ENCODE measurements at regions not wholly inside any gene's neighbourhood (a gene's known extent, or its start where the extent isn't known, plus 50 kb on each side); places are given as distances from the start of the nearest gene placed in this dataset.

DNA sequence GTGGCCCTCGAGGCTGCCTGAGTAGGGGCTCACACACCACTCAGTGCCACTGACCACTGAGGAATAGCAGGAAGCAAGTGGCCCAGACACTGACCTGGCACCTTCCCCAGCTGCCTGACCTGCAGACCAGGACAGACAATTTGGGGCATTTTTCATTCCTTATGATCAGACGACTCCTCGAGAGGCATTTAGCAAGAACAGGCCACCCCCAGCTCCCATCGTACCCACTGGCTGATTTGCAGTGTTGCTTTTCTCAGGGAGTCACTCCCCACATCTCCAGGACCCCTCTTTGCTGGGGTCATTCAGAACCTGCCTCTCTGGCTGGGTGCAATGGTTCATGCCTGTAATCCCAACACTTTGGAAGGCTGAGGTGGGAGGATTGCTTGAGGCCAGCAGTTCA lies 185.7 kb downstream of the HAUS1 start:
- ChIA-PET CTCF (interaction anchor here (4.7 kb wide), 1 partner anchor 9 kb away, joined by 32 read pairs; no protein-coding TSS in a partner anchor), POLR2A (no interaction called here)
- TF ChIP-seq, protein P1, sequence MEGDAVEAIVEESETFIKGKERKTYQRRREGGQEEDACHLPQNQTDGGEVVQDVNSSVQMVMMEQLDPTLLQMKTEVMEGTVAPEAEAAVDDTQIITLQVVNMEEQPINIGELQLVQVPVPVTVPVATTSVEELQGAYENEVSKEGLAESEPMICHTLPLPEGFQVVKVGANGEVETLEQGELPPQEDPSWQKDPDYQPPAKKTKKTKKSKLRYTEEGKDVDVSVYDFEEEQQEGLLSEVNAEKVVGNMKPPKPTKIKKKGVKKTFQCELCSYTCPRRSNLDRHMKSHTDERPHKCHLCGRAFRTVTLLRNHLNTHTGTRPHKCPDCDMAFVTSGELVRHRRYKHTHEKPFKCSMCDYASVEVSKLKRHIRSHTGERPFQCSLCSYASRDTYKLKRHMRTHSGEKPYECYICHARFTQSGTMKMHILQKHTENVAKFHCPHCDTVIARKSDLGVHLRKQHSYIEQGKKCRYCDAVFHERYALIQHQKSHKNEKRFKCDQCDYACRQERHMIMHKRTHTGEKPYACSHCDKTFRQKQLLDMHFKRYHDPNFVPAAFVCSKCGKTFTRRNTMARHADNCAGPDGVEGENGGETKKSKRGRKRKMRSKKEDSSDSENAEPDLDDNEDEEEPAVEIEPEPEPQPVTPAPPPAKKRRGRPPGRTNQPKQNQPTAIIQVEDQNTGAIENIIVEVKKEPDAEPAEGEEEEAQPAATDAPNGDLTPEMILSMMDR (IDR thresholded peaks at IDR 0.05; ENCODE audit: insufficient read depth, low read length, missing control alignments): no peak
- DNase-seq (ENCODE audit: low read depth, low spot score): no peak
- H3K4me3 ChIP-seq (ENCODE audit: low read depth, low read length): no peak overlapping the region

DNA sequence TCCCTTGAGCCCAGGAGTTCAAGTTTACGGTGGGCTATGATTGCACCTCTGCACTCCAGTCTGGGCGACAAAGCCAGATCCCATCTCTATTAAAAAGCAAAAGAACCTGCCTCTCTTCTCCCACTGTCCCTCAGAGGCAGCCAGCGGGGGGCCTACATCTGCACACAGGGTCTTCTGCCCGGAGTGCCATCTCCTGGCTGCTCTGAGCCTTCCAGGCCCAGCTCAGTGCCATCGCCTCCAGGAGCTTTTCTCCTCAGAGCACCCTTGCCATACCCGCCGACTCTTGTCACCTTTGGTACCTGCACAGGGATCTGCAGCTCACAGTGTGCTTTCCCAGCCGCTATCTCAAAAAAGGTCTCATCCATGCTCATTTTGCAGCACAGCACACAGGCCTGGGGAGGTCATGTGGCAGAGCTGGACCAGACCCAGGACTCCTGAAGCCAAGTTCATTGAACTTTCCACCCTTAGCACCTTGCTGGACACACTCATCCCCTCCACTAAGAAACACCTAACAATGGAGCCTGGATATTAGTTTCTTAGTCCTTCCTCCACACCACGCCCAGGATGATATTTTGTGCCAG lies 186.3 kb downstream of the HAUS1 start:
- CTCF ChIA-PET: interaction anchor here (4.7 kb wide), 1 partner anchor 9 kb away, joined by 32 read pairs; no protein-coding TSS in a partner anchor
- DNase-seq (ENCODE audit: low read depth, low spot score): no peak
- H3K4me3 ChIP-seq (ENCODE audit: low read depth, low read length): no peak overlapping the region
- POLR2A ChIA-PET: no interaction called here
- TF ChIP-seq, protein P1 (IDR thresholded peaks at IDR 0.05; ENCODE audit: insufficient read depth, low read length, missing control alignments): no peak

DNA sequence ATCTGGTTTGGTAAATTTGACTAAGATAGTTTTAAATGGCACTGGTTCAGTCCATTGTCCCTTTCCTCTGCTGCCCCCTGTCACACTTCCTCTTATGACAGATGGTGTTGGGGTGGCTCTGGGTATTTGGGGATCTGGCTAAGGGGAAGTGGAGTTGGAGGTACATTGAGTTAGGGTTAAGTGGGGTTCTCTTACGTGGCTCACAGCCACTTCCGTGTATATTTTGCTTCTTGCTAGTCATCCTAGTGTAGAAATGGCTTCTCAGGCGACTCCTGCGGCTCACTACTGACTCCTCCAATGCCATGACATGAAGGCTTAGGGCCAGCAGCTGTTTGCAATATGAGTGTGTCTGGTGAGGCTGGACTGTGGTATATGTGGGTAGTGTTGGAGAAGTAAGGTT lies 187.0 kb downstream of the HAUS1 start:
- POLR2A ChIA-PET: no interaction called here
- no peak overlapping the region for H3K4me3 ChIP-seq (ENCODE audit: low read depth, low read length)
- TF ChIP-seq, protein P1 (IDR thresholded peaks at IDR 0.05; ENCODE audit: insufficient read depth, low read length, missing control alignments): no peak
- CTCF ChIA-PET: interaction anchor here (4.7 kb wide), 1 partner anchor 10 kb away, joined by 32 read pairs; no protein-coding TSS in a partner anchor
- DNase-seq (ENCODE audit: low read depth, low spot score): no peak

DNA sequence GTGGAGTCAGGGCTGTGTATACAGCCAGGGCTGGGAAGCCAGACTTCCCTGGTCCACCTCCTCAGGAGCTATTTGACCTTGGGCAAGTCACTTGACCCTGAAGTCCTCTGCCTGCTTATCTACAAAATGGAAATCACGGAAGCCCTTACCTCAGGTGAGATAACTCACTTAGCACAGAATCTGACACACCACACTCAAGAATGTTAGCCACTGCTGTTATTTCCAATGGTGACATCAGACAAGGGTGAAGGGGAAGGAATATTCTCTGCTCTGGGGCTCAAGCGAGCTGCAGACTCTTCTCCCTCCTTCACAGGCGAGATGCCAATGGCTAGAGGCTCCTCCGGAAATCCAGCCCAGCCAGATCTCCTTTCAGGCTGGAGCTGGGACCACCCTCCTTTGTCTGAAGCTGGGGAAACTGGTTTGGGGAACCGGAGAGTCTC lies 189.6 kb downstream of the HAUS1 start:
- ChIA-PET POLR2A (no interaction called here), CTCF (interaction anchor here (0.9 to 4.7 kb wide), 3 partner anchors 13 to 188 kb away, joined by 3 to 32 read pairs (median 3); no protein-coding TSS in a partner anchor)
- TF ChIP-seq, protein P1 (IDR thresholded peaks at IDR 0.05; ENCODE audit: insufficient read depth, low read length, missing control alignments): no peak
- no peak for DNase-seq (ENCODE audit: low read depth, low spot score)
- H3K4me3 ChIP-seq (ENCODE audit: low read depth, low read length): no peak overlapping the region

DNA sequence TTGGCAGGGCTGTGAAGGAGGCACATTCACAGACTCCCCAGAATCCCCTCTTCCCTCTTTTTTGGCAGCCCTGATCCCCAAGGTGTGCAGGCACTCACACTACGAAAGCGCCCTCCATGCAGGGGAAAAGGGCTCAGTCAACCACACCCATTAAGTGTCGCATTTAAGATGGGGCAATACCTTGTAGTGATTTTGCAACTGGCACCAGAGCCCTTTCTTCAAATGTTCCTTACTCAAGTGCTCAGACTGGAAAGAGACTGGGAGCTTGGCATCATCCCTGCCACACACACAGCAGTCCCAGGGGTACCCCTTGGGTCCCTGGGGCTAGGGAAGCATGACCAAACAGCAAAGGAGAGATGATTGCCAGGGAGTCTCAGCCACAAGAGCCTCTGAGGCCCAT lies 190.1 kb downstream of the HAUS1 start:
- TF ChIP-seq, protein P1 (IDR thresholded peaks at IDR 0.05; ENCODE audit: insufficient read depth, low read length, missing control alignments): no peak
- POLR2A ChIA-PET: no interaction called here
- CTCF ChIA-PET: interaction anchor here (0.9 kb wide), 1 partner anchor 187 kb away, joined by 3 read pairs; no protein-coding TSS in a partner anchor
- no peak for DNase-seq (ENCODE audit: low read depth, low spot score)
- no peak overlapping the region for H3K4me3 ChIP-seq (ENCODE audit: low read depth, low read length)

DNA sequence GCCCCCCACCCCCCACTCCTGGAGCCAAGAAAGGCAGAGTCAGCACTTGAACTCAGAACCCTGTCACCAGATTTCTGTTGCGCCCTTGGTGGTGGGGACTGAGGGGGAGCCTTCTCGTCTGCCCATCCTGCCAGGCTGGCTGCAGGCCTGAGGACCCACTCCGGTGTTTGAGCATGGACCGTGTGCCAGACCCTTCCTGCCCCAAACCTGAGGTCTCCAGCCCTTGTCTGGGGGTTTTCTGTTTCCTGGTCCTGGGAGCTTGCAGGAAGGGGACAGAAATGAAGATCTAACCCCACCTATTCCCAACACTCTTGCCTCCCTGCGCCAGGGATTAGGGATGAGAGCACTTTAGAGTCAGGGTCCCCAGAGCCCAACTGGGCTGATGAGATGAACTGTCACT lies 190.6 kb downstream of the HAUS1 start:
- ChIA-PET POLR2A (no interaction called here), CTCF (no interaction called here)
- no peak overlapping the region for H3K4me3 ChIP-seq (ENCODE audit: low read depth, low read length)
- DNase-seq (ENCODE audit: low read depth, low spot score): no peak
- TF ChIP-seq, protein P1 (IDR thresholded peaks at IDR 0.05; ENCODE audit: insufficient read depth, low read length, missing control alignments): no peak
